GM12864 (cell line): ENCODE measurements at regions not wholly inside any gene's neighbourhood (a gene's known extent, or its start where the extent isn't known, plus 50 kb on each side); places are given as distances from the start of the nearest gene placed in this dataset.

ENCODE experiments used
- DNase-seq: peaks from one replicate; pipeline ENCODE4 v3.0.0-alpha.2; 2011; ENCODE audit warnings: low read depth
- H3K4me3 ChIP-seq: 2 replicates; pipeline ENCODE4 v1.5.1; 2011; ENCODE audit warnings: mild to moderate bottlenecking, low read depth, low read length, control low read depth
- TF ChIP-seq, protein P1 (sequence below): IDR thresholded peaks from 2 replicates; pipeline ENCODE4 v1.5.1; 2011; ENCODE audit warnings: low read depth, mild to moderate bottlenecking, moderate library complexity, low read length, control low read depth, inconsistent platforms; ENCODE audit errors: missing control alignments

DNA sequence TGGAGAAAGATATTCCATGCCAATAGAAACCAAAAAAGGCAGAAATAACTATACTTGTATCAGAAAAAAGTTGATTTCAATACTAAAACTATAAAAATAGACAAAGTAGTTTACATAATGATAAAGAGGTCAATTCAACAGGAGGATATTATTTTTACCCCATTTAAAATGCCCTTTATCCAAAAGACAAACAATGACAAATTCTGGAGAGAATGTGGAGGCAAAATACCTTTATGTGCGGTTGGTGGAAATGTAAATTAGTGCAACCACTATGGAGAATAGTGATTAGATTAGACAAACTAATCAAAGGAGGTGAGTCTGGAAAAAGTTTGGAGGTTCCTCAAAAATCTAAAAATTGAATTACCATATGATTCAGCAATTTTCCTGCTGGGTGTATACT, 1262.3 kb downstream of the GRIK2 start:
- TF ChIP-seq, protein P1, sequence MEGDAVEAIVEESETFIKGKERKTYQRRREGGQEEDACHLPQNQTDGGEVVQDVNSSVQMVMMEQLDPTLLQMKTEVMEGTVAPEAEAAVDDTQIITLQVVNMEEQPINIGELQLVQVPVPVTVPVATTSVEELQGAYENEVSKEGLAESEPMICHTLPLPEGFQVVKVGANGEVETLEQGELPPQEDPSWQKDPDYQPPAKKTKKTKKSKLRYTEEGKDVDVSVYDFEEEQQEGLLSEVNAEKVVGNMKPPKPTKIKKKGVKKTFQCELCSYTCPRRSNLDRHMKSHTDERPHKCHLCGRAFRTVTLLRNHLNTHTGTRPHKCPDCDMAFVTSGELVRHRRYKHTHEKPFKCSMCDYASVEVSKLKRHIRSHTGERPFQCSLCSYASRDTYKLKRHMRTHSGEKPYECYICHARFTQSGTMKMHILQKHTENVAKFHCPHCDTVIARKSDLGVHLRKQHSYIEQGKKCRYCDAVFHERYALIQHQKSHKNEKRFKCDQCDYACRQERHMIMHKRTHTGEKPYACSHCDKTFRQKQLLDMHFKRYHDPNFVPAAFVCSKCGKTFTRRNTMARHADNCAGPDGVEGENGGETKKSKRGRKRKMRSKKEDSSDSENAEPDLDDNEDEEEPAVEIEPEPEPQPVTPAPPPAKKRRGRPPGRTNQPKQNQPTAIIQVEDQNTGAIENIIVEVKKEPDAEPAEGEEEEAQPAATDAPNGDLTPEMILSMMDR = no peak
- no peak for DNase-seq
- H3K4me3 ChIP-seq = no peak overlapping the region

DNA sequence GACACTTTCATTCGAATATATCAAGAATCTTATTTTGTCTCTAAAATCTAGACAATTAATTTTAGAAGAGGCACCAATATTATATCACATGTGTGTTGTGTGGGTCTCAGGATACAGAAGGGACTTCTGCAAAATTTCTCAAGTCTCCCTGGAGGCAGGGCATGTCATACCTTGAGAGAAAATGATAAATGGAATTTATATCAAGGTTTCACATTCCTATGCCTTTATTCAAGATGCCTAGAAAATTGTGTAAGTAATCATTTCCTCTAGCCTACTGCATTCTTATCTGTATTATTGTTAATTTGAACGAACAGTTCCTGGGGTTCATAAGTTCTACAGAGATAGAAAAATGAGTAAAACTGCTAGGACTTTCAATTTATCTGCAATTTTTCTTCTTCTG, 1247.9 kb downstream of the GRIK2 start:
- no peak overlapping the region for H3K4me3 ChIP-seq
- TF ChIP-seq, protein P1 = no peak
- DNase-seq = no peak

DNA sequence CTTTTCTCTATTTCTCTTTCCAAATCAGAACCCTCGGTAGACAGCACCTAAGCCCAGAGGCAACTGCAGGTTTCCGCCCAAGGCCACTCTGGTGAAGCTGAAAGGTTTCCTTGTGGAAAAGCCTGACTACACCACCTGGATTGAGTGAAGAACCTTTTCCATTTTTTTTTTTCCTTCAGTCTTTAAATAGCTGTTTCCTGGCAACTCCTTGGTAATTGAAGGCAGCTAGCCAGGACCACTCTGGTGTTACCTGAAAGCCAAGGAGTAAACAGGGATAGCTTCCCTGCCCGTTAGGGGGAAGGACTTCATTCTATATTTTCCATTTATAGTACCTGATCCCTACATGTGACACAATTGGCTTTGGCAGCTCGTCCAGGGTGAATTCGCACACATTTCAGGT, 1238.4 kb downstream of the GRIK2 start:
- TF ChIP-seq, protein P1 = no peak
- H3K4me3 ChIP-seq = no peak overlapping the region
- no peak for DNase-seq

DNA sequence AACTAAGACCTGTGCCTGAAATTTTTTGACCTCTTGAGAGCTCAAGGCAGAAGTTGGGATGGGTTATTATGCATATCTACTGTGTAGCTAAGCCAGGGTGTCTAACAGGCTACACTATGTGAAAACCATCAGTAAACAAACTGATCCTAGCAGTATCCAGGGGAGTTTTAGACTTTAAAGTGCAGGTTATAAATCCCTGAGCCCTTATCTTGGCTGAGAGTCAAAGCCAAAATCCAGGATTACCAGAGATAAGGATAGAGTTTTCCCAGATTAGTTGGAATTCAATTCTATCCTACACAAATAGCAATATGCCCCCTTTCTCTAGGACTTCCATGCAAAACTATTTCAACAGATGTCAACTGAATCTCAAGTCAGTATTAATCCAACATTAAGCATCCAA, 1229.7 kb downstream of the GRIK2 start:
- H3K4me3 ChIP-seq = no peak overlapping the region
- TF ChIP-seq, protein P1 = no peak
- DNase-seq = no peak

DNA sequence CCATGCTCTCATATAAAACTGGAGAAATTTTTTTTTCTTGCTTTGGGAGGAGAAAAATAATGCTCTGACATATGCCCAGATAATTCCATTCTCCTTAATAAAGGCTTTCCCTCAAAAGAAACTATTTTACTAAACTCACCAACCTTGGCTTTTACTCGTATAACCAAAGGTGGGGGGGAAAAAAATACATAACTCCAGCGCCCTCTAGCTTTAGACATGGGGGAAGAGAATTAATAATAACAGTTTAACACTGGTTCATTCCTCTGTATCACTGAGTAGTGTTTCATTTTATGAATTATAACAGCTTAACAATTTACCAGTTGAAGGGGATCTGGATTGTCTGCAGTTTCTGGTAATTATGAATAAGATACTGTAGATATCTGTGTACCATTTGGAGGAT, 1226.1 kb downstream of the GRIK2 start:
- no peak overlapping the region for H3K4me3 ChIP-seq
- DNase-seq = no peak
- TF ChIP-seq, protein P1 = peak; percentile 15

DNA sequence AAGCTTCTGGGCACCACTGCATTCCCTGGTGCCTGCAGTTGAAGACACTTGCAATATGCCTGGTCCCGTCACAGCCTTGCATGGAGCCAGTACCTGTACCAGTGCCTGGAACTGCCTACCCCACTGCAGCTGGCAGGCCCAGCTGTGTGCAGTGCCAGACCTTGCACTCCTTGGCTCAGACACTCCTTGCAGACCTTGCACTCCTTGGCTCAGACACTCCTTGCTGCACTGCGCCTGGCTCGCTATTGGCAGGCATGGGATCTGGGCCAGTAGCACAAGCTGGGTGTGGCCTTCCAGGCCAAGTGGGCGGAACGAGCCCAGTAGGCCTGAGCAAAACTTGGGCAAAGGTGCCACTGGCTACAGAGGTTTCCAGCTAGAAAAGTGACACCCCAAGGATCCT, 1189.1 kb downstream of the GRIK2 start:
- no peak overlapping the region for H3K4me3 ChIP-seq
- DNase-seq = no peak
- TF ChIP-seq, protein P1 = no peak

DNA sequence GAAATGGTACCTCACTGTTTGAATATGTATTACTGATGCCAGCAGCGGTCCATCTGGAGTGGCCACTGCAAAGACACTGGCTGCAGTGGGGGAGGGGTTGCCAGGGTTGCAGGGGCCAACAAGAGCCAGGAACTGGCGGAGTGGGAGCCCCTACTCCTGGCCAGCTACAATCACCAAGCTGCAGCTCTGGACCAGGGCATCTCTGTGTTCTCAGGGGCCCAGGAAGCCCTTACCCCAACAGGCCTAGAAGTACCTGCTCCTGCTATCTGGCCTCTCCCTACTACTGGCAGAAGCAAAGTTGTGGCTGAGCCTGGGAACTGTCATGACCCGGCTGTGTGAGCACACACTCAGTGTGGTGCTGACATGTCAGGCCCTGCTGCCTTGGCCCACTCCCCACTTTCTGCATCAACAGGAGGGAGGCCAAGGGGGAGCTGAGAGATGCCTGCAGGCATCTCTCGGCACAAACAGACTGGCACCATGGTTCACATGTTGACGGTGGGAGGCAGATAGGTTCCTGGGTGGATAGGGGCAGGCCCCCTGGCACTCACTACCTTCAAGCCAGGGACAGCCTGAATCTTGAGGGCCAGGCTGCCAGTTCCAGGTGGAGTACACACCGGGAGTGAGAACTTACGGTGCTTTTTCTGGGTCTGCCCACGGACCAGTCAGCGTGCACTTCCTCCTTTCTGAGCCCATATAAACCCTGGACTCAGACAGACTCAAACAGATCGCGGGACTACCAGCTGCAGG, 1188.0 kb downstream of the GRIK2 start:
- TF ChIP-seq, protein P1 = no peak
- DNase-seq = no peak
- no peak overlapping the region for H3K4me3 ChIP-seq
